ENCODE measurements at regions not wholly inside any gene's neighbourhood (a gene's known extent, or its start where the extent isn't known, plus 50 kb on each side); places are given as distances from the start of the nearest gene placed in this dataset.
"Not testable (repeated sequence)": the region's sequence is repeated elsewhere in the genome, so short reads cannot be mapped to it uniquely, and the experiment has no call there.

DNA sequence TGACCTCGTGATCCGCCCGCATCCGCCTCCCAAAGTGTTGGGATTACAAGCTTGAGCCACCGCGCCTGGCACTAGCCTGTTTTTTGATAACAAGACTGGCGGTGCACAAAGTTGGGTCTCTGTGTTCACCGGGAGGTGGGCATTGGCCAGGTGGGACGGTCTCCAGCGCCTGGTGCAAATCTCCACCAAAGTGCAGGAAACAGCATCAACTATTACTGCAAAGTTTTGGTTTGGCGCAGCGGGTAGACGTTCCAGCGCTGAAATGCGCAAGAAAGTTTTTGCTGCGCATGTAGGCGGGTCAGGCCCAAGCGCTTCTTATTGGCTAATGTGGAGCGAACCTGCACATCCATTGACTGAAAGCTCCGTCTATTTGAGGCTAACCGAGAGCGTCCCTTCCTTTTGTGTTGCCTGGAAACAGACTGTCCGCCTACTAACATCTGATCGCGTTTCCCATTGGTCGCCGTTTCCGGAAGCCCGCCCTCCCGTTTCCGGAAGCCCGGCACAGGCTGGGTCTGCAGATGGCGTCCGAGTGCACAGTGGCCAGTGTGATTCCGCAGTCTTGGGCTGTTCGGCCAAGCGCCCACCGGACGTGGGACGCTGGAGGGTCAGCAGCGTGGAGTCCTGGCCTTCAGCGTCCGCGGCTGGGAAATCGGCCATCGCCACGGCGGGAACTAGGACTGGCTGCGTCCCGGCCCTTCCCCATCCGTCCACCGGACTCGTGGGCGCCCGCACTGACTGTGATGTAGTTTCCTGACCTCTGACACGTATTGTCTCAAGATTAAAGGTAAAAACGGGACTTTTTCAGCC lies 53.3 kb upstream of the ZNF527 start:
- H3K4me3 ChIP-seq (ENCODE audit: low read depth, low read length): peak overlapping the region; percentile 81
- DNase-seq (ENCODE audit: low read depth): peak; percentile 99
- TF ChIP-seq, protein P1, sequence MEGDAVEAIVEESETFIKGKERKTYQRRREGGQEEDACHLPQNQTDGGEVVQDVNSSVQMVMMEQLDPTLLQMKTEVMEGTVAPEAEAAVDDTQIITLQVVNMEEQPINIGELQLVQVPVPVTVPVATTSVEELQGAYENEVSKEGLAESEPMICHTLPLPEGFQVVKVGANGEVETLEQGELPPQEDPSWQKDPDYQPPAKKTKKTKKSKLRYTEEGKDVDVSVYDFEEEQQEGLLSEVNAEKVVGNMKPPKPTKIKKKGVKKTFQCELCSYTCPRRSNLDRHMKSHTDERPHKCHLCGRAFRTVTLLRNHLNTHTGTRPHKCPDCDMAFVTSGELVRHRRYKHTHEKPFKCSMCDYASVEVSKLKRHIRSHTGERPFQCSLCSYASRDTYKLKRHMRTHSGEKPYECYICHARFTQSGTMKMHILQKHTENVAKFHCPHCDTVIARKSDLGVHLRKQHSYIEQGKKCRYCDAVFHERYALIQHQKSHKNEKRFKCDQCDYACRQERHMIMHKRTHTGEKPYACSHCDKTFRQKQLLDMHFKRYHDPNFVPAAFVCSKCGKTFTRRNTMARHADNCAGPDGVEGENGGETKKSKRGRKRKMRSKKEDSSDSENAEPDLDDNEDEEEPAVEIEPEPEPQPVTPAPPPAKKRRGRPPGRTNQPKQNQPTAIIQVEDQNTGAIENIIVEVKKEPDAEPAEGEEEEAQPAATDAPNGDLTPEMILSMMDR (IDR thresholded peaks at IDR 0.05; ENCODE audit: low read depth, low read length, missing control alignments): peak; percentile 21

DNA sequence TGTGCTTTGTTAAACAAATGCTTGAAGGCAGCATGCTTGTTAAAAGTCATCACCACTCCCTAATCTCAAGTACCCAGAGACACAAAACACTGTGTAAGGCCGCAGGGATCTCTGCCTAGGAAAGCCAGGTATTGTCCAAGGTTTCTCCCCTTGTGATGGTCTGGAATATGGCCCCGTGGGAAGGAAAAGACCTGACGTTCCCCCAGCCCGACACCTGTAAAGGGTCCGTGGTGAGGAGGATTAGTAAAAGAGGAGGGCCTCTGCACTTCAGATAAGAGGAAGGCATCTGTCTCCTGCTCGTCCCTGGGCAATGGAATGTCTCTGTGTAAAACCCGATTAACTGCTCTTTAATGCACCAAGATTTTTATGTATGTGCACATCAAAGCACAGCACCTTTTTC lies 49.9 kb upstream of the ZNF527 start:
- not testable (repeated sequence) for DNase-seq (ENCODE audit: low read depth); H3K4me3 ChIP-seq (ENCODE audit: low read depth, low read length)

Measured in GM12864 (cell line).